ENCODE measurements at regions not wholly inside any gene's neighbourhood (a gene's known extent, or its start where the extent isn't known, plus 50 kb on each side); places are given as distances from the start of the nearest gene placed in this dataset.

GRCh38 chr3:177887475-177887874, 648.8 kb upstream of the KCNMB2 start:
- TF ChIP-seq CTCF (conservative IDR thresholded peaks at IDR 0.05) (no peak), ZFX (IDR thresholded peaks at IDR 0.05) (no peak)

Data from C4-2B (cell line).